ENCODE measurements at regions not wholly inside any gene's neighbourhood (a gene's known extent, or its start where the extent isn't known, plus 50 kb on each side); places are given as distances from the start of the nearest gene placed in this dataset.
A peak's percentile ranks its signal among the peaks of the same experiment; 100 is the strongest.

- DNase-seq (ENCODE audit: low read depth in 2 of 2) = peak; percentile 44 to 46
These were observed 418.3 kb upstream of the SALL1 start for GRCh38 chr16:51569203-51569931.

GRCh38 chr16:51567911-51568310, 416.8 kb upstream of the SALL1 start:
- no peak for DNase-seq (ENCODE audit: low read depth in 2 of 2)
- no peak overlapping the region for H3K4me3 ChIP-seq (replicated peaks in 1 of 2; ENCODE audit: low read depth in 2 of 2, low read length in 2 of 2)

More at GRCh38 chr16:51569203-51569931, 418.3 kb upstream of the SALL1 start:
- no peak for TF ChIP-seq CTCF (IDR thresholded peaks at IDR 0.05; ENCODE audit: low read depth, low read length)
- no peak overlapping the region for H3K4me3 ChIP-seq (replicated peaks in 1 of 2; ENCODE audit: low read depth in 2 of 2, low read length in 2 of 2)

GRCh38 chr16:51565184-51565583, 414.1 kb upstream of the SALL1 start:
- TF ChIP-seq CTCF (IDR thresholded peaks at IDR 0.05; ENCODE audit: low read depth, low read length) = no peak
- H3K4me3 ChIP-seq (replicated peaks in 1 of 2; ENCODE audit: low read depth in 2 of 2, low read length in 2 of 2) = no peak overlapping the region
- no peak for DNase-seq (ENCODE audit: low read depth in 2 of 2)

More at GRCh38 chr16:51567911-51568310, 416.8 kb upstream of the SALL1 start:
- TF ChIP-seq CTCF (IDR thresholded peaks at IDR 0.05; ENCODE audit: low read depth, low read length) = no peak

GRCh38 chr16:51562891-51563290, 411.8 kb upstream of the SALL1 start:
- no peak for TF ChIP-seq CTCF (IDR thresholded peaks at IDR 0.05; ENCODE audit: low read depth, low read length)
- no peak overlapping the region for H3K4me3 ChIP-seq (replicated peaks in 1 of 2; ENCODE audit: low read depth in 2 of 2, low read length in 2 of 2)
- DNase-seq (ENCODE audit: low read depth in 2 of 2) = no peak

- TF ChIP-seq CTCF (IDR thresholded peaks at IDR 0.05; ENCODE audit: low read depth, low read length) = no peak
- DNase-seq (ENCODE audit: low read depth in 2 of 2) = no peak
- no peak overlapping the region for H3K4me3 ChIP-seq (replicated peaks in 1 of 2; ENCODE audit: low read depth in 2 of 2, low read length in 2 of 2)
These were observed 408.8 kb upstream of the SALL1 start for GRCh38 chr16:51559901-51560300.

- no peak for DNase-seq (ENCODE audit: low read depth in 2 of 2)
- TF ChIP-seq CTCF (IDR thresholded peaks at IDR 0.05; ENCODE audit: low read depth, low read length) = no peak
- no peak overlapping the region for H3K4me3 ChIP-seq (replicated peaks in 1 of 2; ENCODE audit: low read depth in 2 of 2, low read length in 2 of 2)
These were observed 406.6 kb upstream of the SALL1 start for GRCh38 chr16:51557670-51558069.

Data from cardiac fibroblast (primary cell).